Neural cell (in vitro differentiated cells): ENCODE measurements at regions not wholly inside any gene's neighbourhood (a gene's known extent, or its start where the extent isn't known, plus 50 kb on each side); places are given as distances from the start of the nearest gene placed in this dataset.

Experiments
- H2AFZ ChIP-seq: fragments of 200-600, 300-800 bp; sonication (generic), shearing (Covaris generic); 2 replicates; pipeline ENCODE4 v1.6.0; 2014; ENCODE audit warnings: low read depth, mild to moderate bottlenecking, antibody characterized with exemption, low read length, moderate library complexity
- H3F3A ChIP-seq: fragments of 200-600 bp; shearing (Covaris generic); 2 replicates; pipeline ENCODE4 v1.6.1; 2016; ENCODE audit warnings: mild to moderate bottlenecking, moderate library complexity, mixed read lengths, antibody characterized with exemption, low read length; ENCODE audit not compliant: insufficient read depth, poor library complexity, severe bottlenecking
- H3K27ac ChIP-seq: fragments of 200-600, 300-800 bp; sonication (generic), shearing (Covaris generic); 2 replicates; pipeline ENCODE4 v1.5.1; 2014; ENCODE audit warnings: mild to moderate bottlenecking, low read length, moderate library complexity
- H3K27me3 ChIP-seq: fragments of 300-800, 200-600 bp; sonication (generic), shearing (Covaris generic); 2 replicates; pipeline ENCODE4 v1.6.0; 2014; ENCODE audit warnings: mild to moderate bottlenecking, low read depth, low read length, moderate library complexity; ENCODE audit not compliant: insufficient read depth
- H3K36me3 ChIP-seq: fragments of 300-800, 200-600 bp; sonication (generic), shearing (Covaris generic); 2 replicates; pipeline ENCODE4 v1.5.1; 2014; ENCODE audit warnings: mild to moderate bottlenecking, antibody characterized with exemption, low read length, moderate library complexity; ENCODE audit not compliant: insufficient read depth
- H3K4me2 ChIP-seq: fragments of 300-800, 200-600 bp; sonication (generic), shearing (Covaris generic); 2 replicates; pipeline ENCODE4 v1.6.0; 2014; ENCODE audit warnings: mild to moderate bottlenecking, low read length
- H3K4me3 ChIP-seq: fragments of 300-800, 200-600 bp; sonication (generic), shearing (Covaris generic); 2 replicates; pipeline ENCODE4 v1.5.1; 2014; ENCODE audit warnings: mild to moderate bottlenecking, low read length, moderate library complexity
- H3K79me2 ChIP-seq: fragments of 200-600 bp; shearing (Covaris generic); replicated peaks from 2 replicates; pipeline ENCODE4 v1.6.0; 2014; ENCODE audit warnings: mild to moderate bottlenecking, low read length, moderate library complexity; ENCODE audit not compliant: insufficient read depth
- H3K9ac ChIP-seq: fragments of 300-800, 200-600 bp; sonication (generic), shearing (Covaris generic); 2 replicates; pipeline ENCODE4 v1.6.1; 2016; ENCODE audit warnings: mild to moderate bottlenecking, low read length, mixed read lengths
- H3K9me2 ChIP-seq: fragments of 200-600 bp; shearing (Covaris generic); 2 replicates; pipeline ENCODE4 v1.6.1; 2016; ENCODE audit warnings: mild to moderate bottlenecking, low read length, mixed read lengths; ENCODE audit not compliant: insufficient read depth
- H3K9me3 ChIP-seq: fragments of 200-600, 300-800 bp; sonication (generic), shearing (Covaris generic); 2 replicates; pipeline ENCODE4 v1.6.1; 2016; ENCODE audit warnings: mild to moderate bottlenecking, mixed run types, low read length, moderate library complexity, mixed read lengths
- H4K20me1 ChIP-seq: fragments of 200-600 bp; shearing (Covaris generic); 2 replicates; pipeline ENCODE4 v1.6.1; 2016; ENCODE audit warnings: mild to moderate bottlenecking, mixed run types; ENCODE audit not compliant: insufficient read depth
- EP300 ChIP-seq: fragments of 450-650 bp; conservative IDR thresholded peaks from 2 replicates; pipeline ENCODE4 v1.6.1; 2014; ENCODE audit warnings: antibody characterized with exemption, mild to moderate bottlenecking, moderate library complexity; ENCODE audit not compliant: poor library complexity, severe bottlenecking
- EZH2 ChIP-seq: fragments of 200-600, 300-800 bp; shearing (Covaris generic), sonication (generic); IDR thresholded peaks from 2 replicates; pipeline ENCODE4 v1.6.1; 2014; ENCODE audit warnings: antibody characterized with exemption, low read length, borderline replicate concordance, mild to moderate bottlenecking; ENCODE audit not compliant: insufficient read depth, poor library complexity, severe bottlenecking
- MXI1 ChIP-seq: fragments of 450-650 bp; conservative IDR thresholded peaks from 2 replicates; pipeline ENCODE4 v1.6.1; 2014; ENCODE audit warnings: antibody characterized with exemption, mild to moderate bottlenecking; ENCODE audit not compliant: poor library complexity, severe bottlenecking
- POLR2AphosphoS5 ChIP-seq: IDR thresholded peaks from 2 replicates; pipeline ENCODE4 v1.6.1; 2012
- RAD21 ChIP-seq: fragments of 450-650 bp; conservative IDR thresholded peaks from 2 replicates; pipeline ENCODE4 v1.6.1; 2014; ENCODE audit warnings: antibody characterized with exemption, mild to moderate bottlenecking, moderate library complexity
- SMC3 ChIP-seq: fragments of 450-650 bp; conservative IDR thresholded peaks from 2 replicates; pipeline ENCODE4 v1.6.1; 2014; ENCODE audit warnings: antibody characterized with exemption, mild to moderate bottlenecking, moderate library complexity; ENCODE audit not compliant: poor library complexity
- TAF1 ChIP-seq: IDR thresholded peaks from 2 replicates; pipeline ENCODE4 v1.6.1; 2012; ENCODE audit warnings: low read depth
- TF ChIP-seq, protein P1 (sequence below): IDR thresholded peaks from 2 replicates; pipeline ENCODE4 v1.6.1; 2012; ENCODE audit warnings: borderline replicate concordance
- TF ChIP-seq, protein P2 (sequence below): fragments of 450-650 bp; IDR thresholded peaks from 2 replicates; pipeline ENCODE4 v1.5.1; 2014; ENCODE audit warnings: antibody characterized with exemption, mild to moderate bottlenecking, moderate library complexity; ENCODE audit not compliant: poor library complexity, severe bottlenecking

DNA sequence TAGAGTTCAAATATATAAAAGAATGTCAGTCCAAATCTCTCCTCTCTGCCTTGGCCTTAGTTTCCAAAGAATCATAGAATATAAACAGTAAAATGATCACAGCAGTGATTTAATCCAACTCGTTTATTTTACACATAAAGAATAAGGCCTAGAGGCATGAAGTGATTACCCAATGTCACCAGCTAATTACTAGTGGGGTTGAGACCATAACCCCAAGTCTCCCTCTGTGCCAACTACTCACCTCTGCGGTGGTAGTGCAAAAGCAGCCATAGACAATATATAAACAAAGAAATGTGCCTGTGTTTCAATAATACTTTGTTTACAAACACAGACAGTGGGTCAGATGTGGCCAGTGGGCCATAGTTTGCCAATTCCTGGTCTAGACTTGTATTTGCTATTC lies 96.6 kb upstream of the FAT3 start:
- Histone ChIP-seq H3K4me2 (no peak overlapping the region), H3K79me2 (no peaks in the 10 kb centered on the region), H3K9me3 (no peaks in the 10 kb centered on the region), H3K27ac (no peak overlapping the region), H3K4me3 (no peak overlapping the region), H3K36me3 (no peaks in the 10 kb centered on the region), H3F3A (no peaks in the 10 kb centered on the region), H3K9me2 (no peaks in the 10 kb centered on the region), H3K9ac (no peak overlapping the region), H2AFZ (no peak overlapping the region), H3K27me3 (no peaks in the 10 kb centered on the region), H4K20me1 (no peaks in the 10 kb centered on the region)
- no peak for TF ChIP-seq EP300
- TF ChIP-seq SMC3 = no peak
- no peak for TF ChIP-seq RAD21
- TF ChIP-seq EZH2 = no peak
- TF ChIP-seq, protein P1, sequence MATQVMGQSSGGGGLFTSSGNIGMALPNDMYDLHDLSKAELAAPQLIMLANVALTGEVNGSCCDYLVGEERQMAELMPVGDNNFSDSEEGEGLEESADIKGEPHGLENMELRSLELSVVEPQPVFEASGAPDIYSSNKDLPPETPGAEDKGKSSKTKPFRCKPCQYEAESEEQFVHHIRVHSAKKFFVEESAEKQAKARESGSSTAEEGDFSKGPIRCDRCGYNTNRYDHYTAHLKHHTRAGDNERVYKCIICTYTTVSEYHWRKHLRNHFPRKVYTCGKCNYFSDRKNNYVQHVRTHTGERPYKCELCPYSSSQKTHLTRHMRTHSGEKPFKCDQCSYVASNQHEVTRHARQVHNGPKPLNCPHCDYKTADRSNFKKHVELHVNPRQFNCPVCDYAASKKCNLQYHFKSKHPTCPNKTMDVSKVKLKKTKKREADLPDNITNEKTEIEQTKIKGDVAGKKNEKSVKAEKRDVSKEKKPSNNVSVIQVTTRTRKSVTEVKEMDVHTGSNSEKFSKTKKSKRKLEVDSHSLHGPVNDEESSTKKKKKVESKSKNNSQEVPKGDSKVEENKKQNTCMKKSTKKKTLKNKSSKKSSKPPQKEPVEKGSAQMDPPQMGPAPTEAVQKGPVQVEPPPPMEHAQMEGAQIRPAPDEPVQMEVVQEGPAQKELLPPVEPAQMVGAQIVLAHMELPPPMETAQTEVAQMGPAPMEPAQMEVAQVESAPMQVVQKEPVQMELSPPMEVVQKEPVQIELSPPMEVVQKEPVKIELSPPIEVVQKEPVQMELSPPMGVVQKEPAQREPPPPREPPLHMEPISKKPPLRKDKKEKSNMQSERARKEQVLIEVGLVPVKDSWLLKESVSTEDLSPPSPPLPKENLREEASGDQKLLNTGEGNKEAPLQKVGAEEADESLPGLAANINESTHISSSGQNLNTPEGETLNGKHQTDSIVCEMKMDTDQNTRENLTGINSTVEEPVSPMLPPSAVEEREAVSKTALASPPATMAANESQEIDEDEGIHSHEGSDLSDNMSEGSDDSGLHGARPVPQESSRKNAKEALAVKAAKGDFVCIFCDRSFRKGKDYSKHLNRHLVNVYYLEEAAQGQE = no peak
- TF ChIP-seq, protein P2, sequence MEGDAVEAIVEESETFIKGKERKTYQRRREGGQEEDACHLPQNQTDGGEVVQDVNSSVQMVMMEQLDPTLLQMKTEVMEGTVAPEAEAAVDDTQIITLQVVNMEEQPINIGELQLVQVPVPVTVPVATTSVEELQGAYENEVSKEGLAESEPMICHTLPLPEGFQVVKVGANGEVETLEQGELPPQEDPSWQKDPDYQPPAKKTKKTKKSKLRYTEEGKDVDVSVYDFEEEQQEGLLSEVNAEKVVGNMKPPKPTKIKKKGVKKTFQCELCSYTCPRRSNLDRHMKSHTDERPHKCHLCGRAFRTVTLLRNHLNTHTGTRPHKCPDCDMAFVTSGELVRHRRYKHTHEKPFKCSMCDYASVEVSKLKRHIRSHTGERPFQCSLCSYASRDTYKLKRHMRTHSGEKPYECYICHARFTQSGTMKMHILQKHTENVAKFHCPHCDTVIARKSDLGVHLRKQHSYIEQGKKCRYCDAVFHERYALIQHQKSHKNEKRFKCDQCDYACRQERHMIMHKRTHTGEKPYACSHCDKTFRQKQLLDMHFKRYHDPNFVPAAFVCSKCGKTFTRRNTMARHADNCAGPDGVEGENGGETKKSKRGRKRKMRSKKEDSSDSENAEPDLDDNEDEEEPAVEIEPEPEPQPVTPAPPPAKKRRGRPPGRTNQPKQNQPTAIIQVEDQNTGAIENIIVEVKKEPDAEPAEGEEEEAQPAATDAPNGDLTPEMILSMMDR = no peak
- no peak for TF ChIP-seq TAF1
- TF ChIP-seq MXI1 = no peak
- TF ChIP-seq POLR2AphosphoS5 = no peak

GRCh38 chr11:92125321-92125720 lies 99.3 kb upstream of the FAT3 start:
- TF ChIP-seq TAF1 (no peak), SMC3 (no peak), MXI1 (no peak), EP300 (no peak), RAD21 (no peak), POLR2AphosphoS5 (no peak), EZH2 (no peak)
- TF ChIP-seq, protein P2 = no peak
- TF ChIP-seq, protein P1 = no peak
- Histone ChIP-seq H3K79me2 (no peaks in the 10 kb centered on the region), H3F3A (no peaks in the 10 kb centered on the region), H3K9ac (no peak overlapping the region), H4K20me1 (no peaks in the 10 kb centered on the region), H2AFZ (no peak overlapping the region), H3K27me3 (no peaks in the 10 kb centered on the region), H3K9me3 (peaks cover under 1% of the 10 kb centered on the region), H3K27ac (no peak overlapping the region), H3K9me2 (no peaks in the 10 kb centered on the region), H3K36me3 (no peaks in the 10 kb centered on the region), H3K4me3 (no peak overlapping the region), H3K4me2 (no peak overlapping the region)
